ENCODE measurements at regions not wholly inside any gene's neighbourhood (a gene's known extent, or its start where the extent isn't known, plus 50 kb on each side); places are given as distances from the start of the nearest gene placed in this dataset.

DNA sequence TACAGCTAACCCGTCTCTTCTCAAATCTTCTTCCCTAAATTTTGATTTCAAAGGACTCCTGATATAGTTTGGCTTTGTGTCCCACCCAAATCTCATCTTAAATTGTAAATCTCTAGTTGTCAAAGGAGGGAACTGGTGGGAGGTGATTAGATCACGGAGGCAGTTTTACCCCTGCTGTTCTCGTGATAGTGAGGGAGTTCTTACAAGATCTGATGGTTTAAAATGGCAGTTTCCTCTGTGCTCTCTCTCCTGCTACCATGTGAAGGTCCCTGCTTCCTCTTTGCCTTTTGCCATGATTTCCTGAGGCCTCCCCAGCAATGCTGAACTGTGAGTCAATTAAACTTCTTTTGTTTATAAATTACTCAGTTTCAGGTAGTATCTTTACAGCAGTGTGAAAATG is 269.3 kb downstream of the POLR1F start:
- TF ChIP-seq TEAD4 (IDR thresholded peaks at IDR 0.05; ENCODE audit: borderline replicate concordance, insufficient read depth) (no peak), YY1 (IDR thresholded peaks at IDR 0.05; ENCODE audit: low read depth) (no peak), RAD21 (IDR thresholded peaks at IDR 0.05; ENCODE audit: low read length) (no peak)
- TF ChIP-seq, protein P1, sequence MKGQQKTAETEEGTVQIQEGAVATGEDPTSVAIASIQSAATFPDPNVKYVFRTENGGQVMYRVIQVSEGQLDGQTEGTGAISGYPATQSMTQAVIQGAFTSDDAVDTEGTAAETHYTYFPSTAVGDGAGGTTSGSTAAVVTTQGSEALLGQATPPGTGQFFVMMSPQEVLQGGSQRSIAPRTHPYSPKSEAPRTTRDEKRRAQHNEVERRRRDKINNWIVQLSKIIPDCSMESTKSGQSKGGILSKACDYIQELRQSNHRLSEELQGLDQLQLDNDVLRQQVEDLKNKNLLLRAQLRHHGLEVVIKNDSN (IDR thresholded peaks at IDR 0.05; ENCODE audit: borderline replicate concordance, low read depth), result no peak
- TF ChIP-seq, protein P2, sequence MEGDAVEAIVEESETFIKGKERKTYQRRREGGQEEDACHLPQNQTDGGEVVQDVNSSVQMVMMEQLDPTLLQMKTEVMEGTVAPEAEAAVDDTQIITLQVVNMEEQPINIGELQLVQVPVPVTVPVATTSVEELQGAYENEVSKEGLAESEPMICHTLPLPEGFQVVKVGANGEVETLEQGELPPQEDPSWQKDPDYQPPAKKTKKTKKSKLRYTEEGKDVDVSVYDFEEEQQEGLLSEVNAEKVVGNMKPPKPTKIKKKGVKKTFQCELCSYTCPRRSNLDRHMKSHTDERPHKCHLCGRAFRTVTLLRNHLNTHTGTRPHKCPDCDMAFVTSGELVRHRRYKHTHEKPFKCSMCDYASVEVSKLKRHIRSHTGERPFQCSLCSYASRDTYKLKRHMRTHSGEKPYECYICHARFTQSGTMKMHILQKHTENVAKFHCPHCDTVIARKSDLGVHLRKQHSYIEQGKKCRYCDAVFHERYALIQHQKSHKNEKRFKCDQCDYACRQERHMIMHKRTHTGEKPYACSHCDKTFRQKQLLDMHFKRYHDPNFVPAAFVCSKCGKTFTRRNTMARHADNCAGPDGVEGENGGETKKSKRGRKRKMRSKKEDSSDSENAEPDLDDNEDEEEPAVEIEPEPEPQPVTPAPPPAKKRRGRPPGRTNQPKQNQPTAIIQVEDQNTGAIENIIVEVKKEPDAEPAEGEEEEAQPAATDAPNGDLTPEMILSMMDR (IDR thresholded peaks at IDR 0.05), result no peak
